ENCODE measurements at regions not wholly inside any gene's neighbourhood (a gene's known extent, or its start where the extent isn't known, plus 50 kb on each side); places are given as distances from the start of the nearest gene placed in this dataset.
"Not testable (repeated sequence)": the region's sequence is repeated elsewhere in the genome, so short reads cannot be mapped to it uniquely, and the experiment has no call there.

DNA sequence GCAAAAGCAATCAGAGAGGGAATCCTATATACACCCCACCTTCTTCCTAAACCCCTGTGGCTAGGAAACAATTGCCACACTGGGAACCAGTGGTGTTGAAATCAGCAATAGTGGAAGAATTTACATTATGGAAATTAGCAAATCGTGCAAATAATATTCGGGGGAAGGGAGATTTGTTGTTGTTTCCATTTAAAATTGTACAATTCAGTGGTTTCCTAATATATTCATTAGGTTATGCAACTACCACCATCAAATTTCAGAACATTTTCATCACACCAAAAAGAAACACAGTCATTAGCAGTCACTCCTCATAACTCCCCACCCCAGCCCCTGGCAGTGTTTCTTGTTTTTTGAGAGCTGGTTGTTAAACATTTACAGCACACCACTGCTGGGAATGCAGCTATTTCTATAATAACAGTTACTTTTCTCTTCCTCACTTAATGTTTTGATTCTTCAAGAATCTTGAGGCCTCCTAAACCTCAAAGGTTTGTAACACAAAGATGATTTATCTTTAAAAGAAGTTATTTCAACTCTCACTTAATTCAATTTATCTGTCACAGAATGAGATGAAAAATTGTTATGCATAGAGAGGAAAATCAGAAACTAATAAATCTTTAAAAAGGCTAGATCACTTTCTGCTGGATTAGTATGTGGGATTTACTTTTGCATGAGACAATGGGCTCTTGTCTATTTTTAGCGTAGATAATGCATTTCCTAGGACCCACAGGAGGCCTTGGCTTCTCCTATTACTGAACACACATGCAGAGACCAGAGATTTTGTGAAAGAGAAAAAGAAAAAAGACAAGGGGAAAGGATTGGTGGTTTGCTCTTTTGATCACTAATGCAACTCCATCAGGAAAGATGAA is 91.8 kb upstream of the DAPK1 start:
- Histone ChIP-seq H3K27me3 (no peaks in the 10 kb centered on the region), H3K27ac (no peak overlapping the region), H3K4me3 (no peak overlapping the region), H3K36me3 (no peaks in the 10 kb centered on the region), H3K9me3 (no peaks in the 10 kb centered on the region), H3K4me1 (no peaks in the 10 kb centered on the region)
- intact Hi-C loops (cut with DNase I; ENCODE audit: low total_unique reads): no loop called here
- peak in 1 of 2 donors; percentile 84 for DNase-seq
- TF ChIP-seq, protein P1, sequence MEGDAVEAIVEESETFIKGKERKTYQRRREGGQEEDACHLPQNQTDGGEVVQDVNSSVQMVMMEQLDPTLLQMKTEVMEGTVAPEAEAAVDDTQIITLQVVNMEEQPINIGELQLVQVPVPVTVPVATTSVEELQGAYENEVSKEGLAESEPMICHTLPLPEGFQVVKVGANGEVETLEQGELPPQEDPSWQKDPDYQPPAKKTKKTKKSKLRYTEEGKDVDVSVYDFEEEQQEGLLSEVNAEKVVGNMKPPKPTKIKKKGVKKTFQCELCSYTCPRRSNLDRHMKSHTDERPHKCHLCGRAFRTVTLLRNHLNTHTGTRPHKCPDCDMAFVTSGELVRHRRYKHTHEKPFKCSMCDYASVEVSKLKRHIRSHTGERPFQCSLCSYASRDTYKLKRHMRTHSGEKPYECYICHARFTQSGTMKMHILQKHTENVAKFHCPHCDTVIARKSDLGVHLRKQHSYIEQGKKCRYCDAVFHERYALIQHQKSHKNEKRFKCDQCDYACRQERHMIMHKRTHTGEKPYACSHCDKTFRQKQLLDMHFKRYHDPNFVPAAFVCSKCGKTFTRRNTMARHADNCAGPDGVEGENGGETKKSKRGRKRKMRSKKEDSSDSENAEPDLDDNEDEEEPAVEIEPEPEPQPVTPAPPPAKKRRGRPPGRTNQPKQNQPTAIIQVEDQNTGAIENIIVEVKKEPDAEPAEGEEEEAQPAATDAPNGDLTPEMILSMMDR (IDR thresholded peaks at IDR 0.05): no peak

DNA sequence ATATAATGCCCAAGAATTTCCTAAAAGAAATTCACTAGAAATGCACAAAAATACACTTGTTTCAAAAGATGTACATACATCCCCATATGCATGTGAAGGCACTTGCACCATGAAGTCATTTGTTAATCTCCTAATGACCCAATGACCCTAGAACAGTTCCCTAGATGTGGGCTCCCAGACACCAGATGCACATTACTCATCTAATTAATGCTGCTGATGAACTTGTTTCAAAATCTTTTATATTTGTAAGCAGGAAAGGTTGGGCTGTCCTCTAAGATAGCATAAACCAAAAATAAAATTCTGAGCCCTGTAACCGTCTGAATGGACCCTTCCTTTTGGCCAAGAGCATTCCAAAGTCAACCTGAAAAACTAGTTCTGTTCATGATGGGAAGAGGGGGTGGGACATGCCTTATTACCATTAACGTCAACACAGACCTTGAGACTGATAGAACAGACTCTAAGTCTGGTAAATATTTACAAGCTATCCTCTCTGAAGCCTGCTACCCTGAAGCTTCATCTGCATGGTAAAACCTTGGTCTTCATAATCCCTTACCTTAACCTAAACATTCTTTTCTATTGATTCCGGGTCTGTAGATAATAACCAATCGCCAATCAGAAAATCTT is 91.0 kb upstream of the DAPK1 start:
- TF ChIP-seq, protein P1 (IDR thresholded peaks at IDR 0.05): no peak
- Histone ChIP-seq H3K27ac (no peak overlapping the region), H3K9me3 (no peaks in the 10 kb centered on the region), H3K4me3 (no peak overlapping the region), H3K27me3 (no peaks in the 10 kb centered on the region), H3K4me1 (no peaks in the 10 kb centered on the region), H3K36me3 (no peaks in the 10 kb centered on the region)
- intact Hi-C loops (cut with DNase I; ENCODE audit: low total_unique reads): no loop called here
- DNase-seq: no peak

DNA sequence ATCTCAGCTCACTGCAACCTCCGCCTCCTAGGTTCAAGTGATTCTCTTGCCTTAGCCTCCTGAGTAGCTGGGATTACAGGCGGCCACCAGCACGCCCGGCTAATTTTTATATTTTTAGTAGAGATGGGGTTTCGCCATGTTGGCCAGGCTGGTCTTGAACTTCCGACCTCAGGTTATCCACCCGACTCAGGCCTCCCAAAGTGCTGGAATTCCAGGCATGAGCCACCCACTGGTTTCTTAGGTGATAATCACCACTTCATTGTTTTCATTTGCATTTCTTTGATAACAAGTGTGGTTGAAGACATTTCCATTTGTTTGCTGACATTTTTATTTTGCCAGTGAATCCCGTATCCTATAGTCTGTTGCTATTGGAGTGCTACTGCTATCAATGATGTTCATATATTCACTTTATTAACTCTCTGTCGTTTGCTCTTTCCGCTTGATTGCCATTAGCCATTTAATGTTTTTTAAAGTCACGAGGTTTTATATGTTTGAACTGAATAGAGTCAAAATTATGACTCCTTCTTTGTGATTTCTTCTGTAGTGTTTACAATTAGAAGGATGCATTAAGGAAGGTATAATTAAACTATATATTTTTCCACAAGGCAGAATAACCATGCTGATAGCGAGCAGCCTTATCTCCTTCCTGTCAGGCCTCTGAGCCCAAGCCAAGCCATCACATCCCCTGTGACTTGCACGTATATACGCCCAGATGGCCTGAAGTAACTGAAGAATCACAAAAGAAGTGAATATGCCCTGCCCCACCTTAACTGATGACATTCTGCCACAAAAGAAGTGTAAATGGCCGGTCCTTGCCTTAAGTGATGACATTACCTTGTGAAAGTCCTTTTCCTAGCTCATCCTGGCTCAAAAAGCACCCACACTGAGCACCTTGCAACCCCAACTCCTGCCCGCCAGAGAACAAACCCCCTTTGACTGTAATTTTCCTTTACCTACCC is 87.3 kb upstream of the DAPK1 start:
- H3K36me3 ChIP-seq; H3K9me3 ChIP-seq; intact Hi-C loops (cut with DNase I; ENCODE audit: low total_unique reads); DNase-seq; H3K4me3 ChIP-seq; H3K4me1 ChIP-seq; H3K27me3 ChIP-seq; H3K27ac ChIP-seq: not testable (repeated sequence)

DNA sequence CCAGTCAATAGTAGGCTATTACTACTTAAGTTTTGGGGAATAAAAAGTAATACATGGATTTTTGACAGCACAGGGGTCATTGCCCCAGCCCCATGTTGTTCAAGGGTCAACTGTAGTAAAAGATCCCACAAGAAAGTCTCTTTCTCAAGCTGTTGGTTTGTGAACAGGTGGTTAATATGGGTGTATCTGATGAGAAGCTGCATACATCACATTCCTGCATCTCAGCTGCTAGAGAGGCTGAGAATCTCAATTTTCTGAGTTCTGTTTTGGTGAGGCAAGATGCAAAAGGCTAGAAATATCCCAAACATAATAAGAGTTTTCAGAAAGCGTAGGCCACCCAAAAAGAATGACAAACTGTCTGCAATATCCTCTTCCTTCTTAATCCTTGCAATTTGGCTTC is 76.8 kb upstream of the DAPK1 start:
- TF ChIP-seq, protein P1 (IDR thresholded peaks at IDR 0.05): no peak
- intact Hi-C loops (cut with DNase I; ENCODE audit: low total_unique reads): no loop called here
- no peaks in the 10 kb centered on the region for H3K36me3 ChIP-seq

DNA sequence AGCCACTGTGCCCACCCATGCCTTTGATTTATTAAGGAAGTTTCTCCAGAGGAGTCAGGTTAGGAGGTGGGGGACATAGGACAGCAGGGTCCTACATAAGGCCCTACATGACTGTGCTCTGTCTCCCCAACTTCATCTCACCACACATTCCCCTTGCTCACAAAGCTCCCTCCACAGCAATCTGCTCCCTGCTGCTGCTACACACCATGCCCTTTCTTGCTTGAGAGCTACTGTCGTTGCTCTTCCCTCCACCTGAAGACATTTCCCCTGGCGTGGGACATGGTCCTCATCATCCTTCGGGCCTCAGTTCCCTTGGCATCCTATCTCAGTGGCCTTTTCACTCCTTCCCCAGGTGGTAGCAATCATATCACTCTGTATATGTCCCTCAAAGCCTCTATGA is 75.9 kb upstream of the DAPK1 start:
- intact Hi-C loops (cut with DNase I; ENCODE audit: low total_unique reads): no loop called here
- DNase-seq: no peak
- TF ChIP-seq, protein P1 (IDR thresholded peaks at IDR 0.05): no peak

More for the DNA sequence above, 76.8 kb upstream of the DAPK1 start:
- DNase-seq: no peak
- Histone ChIP-seq H3K27ac (no peak overlapping the region), H3K4me3 (no peak overlapping the region), H3K4me1 (no peaks in the 10 kb centered on the region), H3K27me3 (no peaks in the 10 kb centered on the region), H3K9me3 (peaks cover 0 to 11% (median 0%) of the 10 kb centered on the region in 3 donors)

More for the DNA sequence above, 75.9 kb upstream of the DAPK1 start:
- Histone ChIP-seq H3K27me3 (no peaks in the 10 kb centered on the region), H3K4me1 (no peaks in the 10 kb centered on the region), H3K4me3 (no peak overlapping the region), H3K36me3 (no peaks in the 10 kb centered on the region), H3K27ac (no peak overlapping the region), H3K9me3 (peaks cover 0 to 11% (median 0%) of the 10 kb centered on the region in 3 donors)

Measured in tibial artery (tissue), 4 donors.